OCI-LY7 (cell line): ENCODE measurements at regions not wholly inside any gene's neighbourhood (a gene's known extent, or its start where the extent isn't known, plus 50 kb on each side); places are given as distances from the start of the nearest gene placed in this dataset.

Experiments
- BruUV-seq: library from RNA; stranded (reverse); fragments of 400-500 nt; replicated peaks from 2 replicates; lab custom pipeline; 2021; lab: Mats Ljungman, UMichigan
- CTCF ChIA-PET: fragments of 300-600 bp; sonication (Branson Sonifier 250); formaldehyde crosslinking; loops from one replicate; lab custom pipeline; 2022; ENCODE audit warnings: antibody characterized with exemption; ENCODE audit not compliant: unreplicated experiment; lab: Charles Lee
- POLR2A ChIA-PET: fragments of 300-600 bp; sonication (Branson Sonifier 250); formaldehyde crosslinking; loops from one replicate; lab custom pipeline; 2022; ENCODE audit warnings: antibody characterized with exemption; lab: Charles Lee
- DNase-seq: peaks from one replicate; pipeline ENCODE4 v3.0.0-alpha.2; 2015; ENCODE audit warnings: low spot score
- H2AFZ ChIP-seq: fragments of 200-600 bp; sonication (generic), shearing (Covaris generic); 2 replicates; pipeline ENCODE4 v1.6.1; 2014; ENCODE audit warnings: mild to moderate bottlenecking, antibody characterized with exemption, low read length, moderate library complexity
- H3K27ac ChIP-seq: fragments of 200-600 bp; sonication (generic); 2 replicates; pipeline ENCODE4 v1.5.1; 2014; ENCODE audit warnings: mixed run types, low read depth, mild to moderate bottlenecking, moderate library complexity, low read length, inconsistent platforms; ENCODE audit not compliant: poor library complexity, severe bottlenecking
- H3K36me3 ChIP-seq: fragments of 200-600 bp; sonication (generic); 2 replicates; pipeline ENCODE4 v1.6.1; 2014; ENCODE audit warnings: mild to moderate bottlenecking, antibody characterized with exemption, low read length, moderate library complexity, mixed read lengths; ENCODE audit not compliant: insufficient read depth
- H3K4me1 ChIP-seq: fragments of 200-600 bp; sonication (generic); 2 replicates; pipeline ENCODE4 v1.5.1; 2014; ENCODE audit warnings: mild to moderate bottlenecking, low read length; ENCODE audit not compliant: insufficient read depth, poor library complexity, severe bottlenecking
- H3K4me2 ChIP-seq: fragments of 200-600 bp; sonication (generic); 2 replicates; pipeline ENCODE4 v1.6.1; 2014; ENCODE audit warnings: mild to moderate bottlenecking, low read length
- H3K4me3 ChIP-seq: fragments of 200-600 bp; sonication (generic); 2 replicates; pipeline ENCODE4 v1.5.1; 2014; ENCODE audit warnings: mild to moderate bottlenecking, low read depth, low read length; ENCODE audit not compliant: poor library complexity, severe bottlenecking
- H3K79me2 ChIP-seq: fragments of 200-600 bp; sonication (generic); 2 replicates; pipeline ENCODE4 v1.6.1; 2016; ENCODE audit warnings: low read depth, mild to moderate bottlenecking, low read length, moderate library complexity, mixed read lengths; ENCODE audit not compliant: insufficient read depth
- H3K9me2 ChIP-seq: fragments of 200-600 bp; sonication (generic); 2 replicates; pipeline ENCODE4 v1.6.1; 2016; ENCODE audit warnings: mild to moderate bottlenecking, low read length, mixed read lengths; ENCODE audit not compliant: insufficient read depth
- H3K9me3 ChIP-seq: fragments of 200-600 bp; sonication (generic); 2 replicates; pipeline ENCODE4 v1.6.1; 2014; ENCODE audit warnings: mild to moderate bottlenecking, mixed run types, low read length, mixed read lengths
- H4K20me1 ChIP-seq: fragments of 200-600 bp; sonication (generic); 2 replicates; pipeline ENCODE4 v1.6.1; 2014; ENCODE audit warnings: mild to moderate bottlenecking, antibody characterized with exemption, low read length, moderate library complexity, mixed read lengths; ENCODE audit not compliant: insufficient read depth
- CTCF ChIP-seq: fragments of 200-600 bp; sonication (generic); conservative IDR thresholded peaks from 2 replicates; pipeline ENCODE4 v1.5.1; 2014; ENCODE audit warnings: mild to moderate bottlenecking, antibody characterized with exemption, low read length, moderate library complexity, mixed read lengths
- EZH2phosphoT487 ChIP-seq: fragments of 200-600 bp; sonication (generic); IDR thresholded peaks from 2 replicates; pipeline ENCODE4 v1.6.1; 2018; ENCODE audit warnings: low read depth, borderline replicate concordance, mild to moderate bottlenecking, mixed run types, antibody characterized with exemption, low read length, moderate library complexity, mixed read lengths
- intact Hi-C: fragments of 100-400 bp; cut with micrococcal nuclease; formaldehyde crosslinking; loops from one replicate; pipeline ENCODE4 v1.10.0; 2022; ENCODE audit not compliant: unreplicated experiment

- no peaks in the 10 kb centered on the region for H3K9me3 ChIP-seq
- ChIA-PET POLR2A (interaction anchor here (1.0 kb wide), 1 partner anchor 115 kb away, joined by 3 read pairs; no protein-coding TSS in a partner anchor), CTCF (no interaction called here)
- H4K20me1 ChIP-seq = no peaks in the 10 kb centered on the region
- no peaks in the 10 kb centered on the region for H3K79me2 ChIP-seq
- H3K36me3 ChIP-seq = no peaks in the 10 kb centered on the region
- no peak for TF ChIP-seq EZH2phosphoT487
- intact Hi-C loops = no loop called here
- H3K4me3 ChIP-seq = no peak overlapping the region
- no peaks in the 10 kb centered on the region for H3K4me1 ChIP-seq
- no peak overlapping the region for H3K4me2 ChIP-seq
- no peak overlapping the region for H2AFZ ChIP-seq
- BruUV-seq = no TSS peak
- H3K9me2 ChIP-seq = no peaks in the 10 kb centered on the region
- no peak for DNase-seq
- no peak overlapping the region for H3K27ac ChIP-seq
Observed at GRCh38 chr7:17010637-17011300, 129.0 kb upstream of the AGR3 start.

GRCh38 chr7:17013204-17013603, 131.4 kb upstream of the AGR3 start:
- POLR2A ChIA-PET = interaction anchor here (0.6 to 0.7 kb wide), 2 partner anchors 119 to 182 kb away, joined by 3 read pairs; no protein-coding TSS in a partner anchor

GRCh38 chr7:17014686-17015085, 132.9 kb upstream of the AGR3 start:
- H3K4me1 ChIP-seq = no peaks in the 10 kb centered on the region
- H2AFZ ChIP-seq = no peak overlapping the region
- no peaks in the 10 kb centered on the region for H3K9me2 ChIP-seq
- BruUV-seq = no TSS peak
- H3K4me2 ChIP-seq = no peak overlapping the region
- no peaks in the 10 kb centered on the region for H3K79me2 ChIP-seq
- no peak for DNase-seq
- no peaks in the 10 kb centered on the region for H4K20me1 ChIP-seq
- ChIA-PET POLR2A (no interaction called here), CTCF (no interaction called here)
- intact Hi-C loops = no loop called here
- no peak overlapping the region for H3K27ac ChIP-seq
- no peaks in the 10 kb centered on the region for H3K36me3 ChIP-seq
- TF ChIP-seq EZH2phosphoT487 (no peak), CTCF (no peak)
- H3K4me3 ChIP-seq = no peak overlapping the region
- H3K9me3 ChIP-seq = no peaks in the 10 kb centered on the region

More at GRCh38 chr7:17013204-17013603, 131.4 kb upstream of the AGR3 start:
- TF ChIP-seq EZH2phosphoT487 (no peak), CTCF (no peak)
- Histone ChIP-seq H3K27ac (no peak overlapping the region), H3K4me3 (no peak overlapping the region), H3K4me2 (no peak overlapping the region), H3K36me3 (no peaks in the 10 kb centered on the region), H3K9me2 (no peaks in the 10 kb centered on the region), H3K9me3 (no peaks in the 10 kb centered on the region), H3K79me2 (no peaks in the 10 kb centered on the region), H2AFZ (no peak overlapping the region), H3K4me1 (no peaks in the 10 kb centered on the region), H4K20me1 (no peaks in the 10 kb centered on the region)
- CTCF ChIA-PET = no interaction called here
- intact Hi-C loops = no loop called here
- DNase-seq = no peak
- no TSS peak for BruUV-seq
